ENCODE measurements at regions not wholly inside any gene's neighbourhood (a gene's known extent, or its start where the extent isn't known, plus 50 kb on each side); places are given as distances from the start of the nearest gene placed in this dataset.

- TF ChIP-seq EZH2 (IDR thresholded peaks at IDR 0.05; ENCODE audit: borderline replicate concordance, low read depth, low read length, severe bottlenecking): no peak
- TF ChIP-seq CTCF (IDR thresholded peaks at IDR 0.05; ENCODE audit: borderline replicate concordance, extremely low read depth, low read length, poor library complexity, severe bottlenecking): no peak
Observed at GRCh38 chr7:133155146-133155545, 73.3 kb upstream of the CHCHD3 start.

All from DND-41 (cell line).